ENCODE measurements at regions not wholly inside any gene's neighbourhood (a gene's known extent, or its start where the extent isn't known, plus 50 kb on each side); places are given as distances from the start of the nearest gene placed in this dataset.
A peak's percentile ranks its signal among the peaks of the same experiment; 100 is the strongest.

GRCh38 chrX:80184854-80185253 lies 170.3 kb downstream of the TBX22 start:
- no peaks in the 10 kb centered on the region for H3K36me3 ChIP-seq
- TF ChIP-seq POLR2AphosphoS5 (IDR thresholded peaks at IDR 0.05) (no peak), CTCF (IDR thresholded peaks at IDR 0.05 in 8 of 11, conservative IDR thresholded peaks at IDR 0.05 in 3 of 11) (no peak), POLR2A (IDR thresholded peaks at IDR 0.05) (no peak)
- WGBS, 5 donors: 58 to 83% (median 63%) methylated on average over 2 of the region's 2 CpGs
- no peak overlapping the region for H3K4me3 ChIP-seq
- intact Hi-C loops (cut with DNase I; ENCODE audit: low total_unique reads): no loop called here
- H3K27ac ChIP-seq: no peak overlapping the region
- no peaks in the 10 kb centered on the region for H3K4me1 ChIP-seq
- no peaks in the 10 kb centered on the region for H3K27me3 ChIP-seq (replicated peaks in 1 of 7)
- peaks cover 0 to 4% (median 0%) of the 10 kb centered on the region in 8 donors for H3K9me3 ChIP-seq
- no peak for DNase-seq

- no peak overlapping the region for H3K4me3 ChIP-seq
- no peak for DNase-seq
- H3K9me3 ChIP-seq: no peaks in the 10 kb centered on the region
- 58 to 96% (median 72%) methylated on average over 2 of the region's 2 CpGs for WGBS, 5 donors
- no peak overlapping the region for H3K27ac ChIP-seq
- H3K36me3 ChIP-seq: no peaks in the 10 kb centered on the region
- no peaks in the 10 kb centered on the region for H3K4me1 ChIP-seq
- no peaks in the 10 kb centered on the region for H3K27me3 ChIP-seq (replicated peaks in 1 of 7)
- no peak for TF ChIP-seq POLR2AphosphoS5 (IDR thresholded peaks at IDR 0.05)
- no peak for TF ChIP-seq CTCF (IDR thresholded peaks at IDR 0.05 in 8 of 11, conservative IDR thresholded peaks at IDR 0.05 in 3 of 11)
- TF ChIP-seq POLR2A (IDR thresholded peaks at IDR 0.05): no peak
- intact Hi-C loops (cut with DNase I; ENCODE audit: low total_unique reads): no loop called here
Observed at GRCh38 chrX:80206647-80207046, 192.1 kb downstream of the TBX22 start.

GRCh38 chrX:80207327-80207726 lies 192.8 kb downstream of the TBX22 start:
- WGBS, 5 donors: 71 to 85% (median 80%) methylated on average over 1 to 6 of the region's 6 CpGs
- Histone ChIP-seq H3K27me3 (replicated peaks in 1 of 7) (no peaks in the 10 kb centered on the region), H3K9me3 (no peaks in the 10 kb centered on the region), H3K4me3 (no peak overlapping the region), H3K36me3 (no peaks in the 10 kb centered on the region), H3K27ac (no peak overlapping the region), H3K4me1 (no peaks in the 10 kb centered on the region)
- intact Hi-C loops (cut with DNase I; ENCODE audit: low total_unique reads): no loop called here
- DNase-seq: no peak
- TF ChIP-seq POLR2A (IDR thresholded peaks at IDR 0.05) (no peak), POLR2AphosphoS5 (IDR thresholded peaks at IDR 0.05) (no peak), CTCF (IDR thresholded peaks at IDR 0.05 in 8 of 11, conservative IDR thresholded peaks at IDR 0.05 in 3 of 11) (no peak)

GRCh38 chrX:80216086-80216485 lies 201.5 kb downstream of the TBX22 start:
- 53 to 86% (median 70%) methylated on average over 2 of the region's 2 CpGs for WGBS, 5 donors
- intact Hi-C loops (cut with DNase I; ENCODE audit: low total_unique reads): no loop called here
- no peak for DNase-seq

GRCh38 chrX:80223982-80224579 lies 196.2 kb upstream of the TENT5D start:
- no peaks in the 10 kb centered on the region for H3K36me3 ChIP-seq
- H3K9me3 ChIP-seq: peaks cover 0 to 20% (median 0%) of the 10 kb centered on the region in 8 donors
- H3K27ac ChIP-seq: peak overlapping the region in 3 of 8 donors; percentile 10 to 73 (median 33)
- H3K4me3 ChIP-seq: no peak overlapping the region
- H3K27me3 ChIP-seq (replicated peaks in 1 of 7): no peaks in the 10 kb centered on the region
- TF ChIP-seq POLR2AphosphoS5 (IDR thresholded peaks at IDR 0.05) (no peak), POLR2A (IDR thresholded peaks at IDR 0.05) (no peak), CTCF (IDR thresholded peaks at IDR 0.05 in 8 of 11, conservative IDR thresholded peaks at IDR 0.05 in 3 of 11) (no peak)
- intact Hi-C loops (cut with DNase I; ENCODE audit: low total_unique reads): no loop called here
- no peaks in the 10 kb centered on the region for H3K4me1 ChIP-seq
- DNase-seq: no peak

More at GRCh38 chrX:80216086-80216485, 201.5 kb downstream of the TBX22 start:
- no peaks in the 10 kb centered on the region for H3K36me3 ChIP-seq
- H3K9me3 ChIP-seq: peaks cover 0 to 36% (median 13%) of the 10 kb centered on the region in 8 donors
- H3K27me3 ChIP-seq (replicated peaks in 1 of 7): no peaks in the 10 kb centered on the region
- TF ChIP-seq POLR2A (IDR thresholded peaks at IDR 0.05): no peak
- no peak overlapping the region for H3K27ac ChIP-seq
- H3K4me1 ChIP-seq: no peaks in the 10 kb centered on the region
- no peak overlapping the region for H3K4me3 ChIP-seq

All from spleen (tissue), 11 donors.